ENCODE measurements at regions not wholly inside any gene's neighbourhood (a gene's known extent, or its start where the extent isn't known, plus 50 kb on each side); places are given as distances from the start of the nearest gene placed in this dataset.

GRCh38 chr9:134214386-134214765 lies 50.0 kb upstream of the RNU6ATAC start:
- no peak for DNase-seq

GRCh38 chr9:134214766-134215419 lies 50.5 kb upstream of the RNU6ATAC start:
- no peak for DNase-seq

GRCh38 chr9:134215420-134215698 lies 51.0 kb upstream of the RNU6ATAC start:
- DNase-seq = no peak

DNA sequence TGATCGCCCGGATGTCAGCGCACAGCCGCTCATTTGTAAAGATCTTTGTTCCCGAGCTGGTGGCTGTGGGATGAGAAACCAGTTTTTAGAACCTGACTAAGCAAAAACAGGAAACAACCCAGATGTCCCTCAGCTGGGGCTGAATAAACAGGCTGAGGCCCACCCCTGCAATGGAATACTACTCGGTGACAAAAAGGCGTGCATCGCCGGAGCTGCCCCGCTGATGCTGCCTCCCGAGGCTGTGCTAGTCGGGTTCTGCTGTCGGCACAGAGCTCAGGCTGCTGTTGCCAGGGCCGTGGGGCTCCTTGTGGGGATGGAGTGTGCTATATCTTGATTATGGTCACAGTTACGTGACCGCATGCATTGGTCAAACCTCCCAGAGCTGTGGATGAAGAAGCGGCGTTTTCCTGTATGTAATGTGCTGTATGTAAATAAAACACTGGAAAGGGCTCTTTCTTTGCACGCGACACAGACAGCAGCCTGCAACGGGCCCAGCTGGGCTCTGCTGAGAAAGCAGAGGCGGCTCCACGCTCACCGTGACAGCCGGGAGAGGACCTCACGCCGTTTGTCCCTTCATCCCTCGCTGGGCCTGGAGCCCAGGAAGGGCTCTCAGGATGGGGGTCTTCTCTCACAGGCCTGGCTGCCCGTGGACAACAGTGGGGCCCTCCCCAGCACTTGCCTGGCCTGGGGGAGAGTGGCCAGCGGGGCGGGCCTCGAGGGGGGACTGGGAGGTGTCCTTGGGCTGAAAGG lies 51.5 kb upstream of the RNU6ATAC start:
- peak in 1 of 2 donors; percentile 29 for DNase-seq

- DNase-seq = no peak
Measured at GRCh38 chr9:134216449-134216951, 52.1 kb upstream of the RNU6ATAC start.

- DNase-seq = no peak
Measured at GRCh38 chr9:134216961-134217360, 52.6 kb upstream of the RNU6ATAC start.

- peak; percentile 43 to 49 for DNase-seq
Measured at GRCh38 chr9:134217431-134218210, 53.3 kb upstream of the RNU6ATAC start.

- no peak for DNase-seq
Measured at GRCh38 chr9:134218230-134218629, 53.9 kb upstream of the RNU6ATAC start.

GRCh38 chr9:134219646-134220060 lies 55.3 kb upstream of the RNU6ATAC start:
- no peak for DNase-seq

DNA sequence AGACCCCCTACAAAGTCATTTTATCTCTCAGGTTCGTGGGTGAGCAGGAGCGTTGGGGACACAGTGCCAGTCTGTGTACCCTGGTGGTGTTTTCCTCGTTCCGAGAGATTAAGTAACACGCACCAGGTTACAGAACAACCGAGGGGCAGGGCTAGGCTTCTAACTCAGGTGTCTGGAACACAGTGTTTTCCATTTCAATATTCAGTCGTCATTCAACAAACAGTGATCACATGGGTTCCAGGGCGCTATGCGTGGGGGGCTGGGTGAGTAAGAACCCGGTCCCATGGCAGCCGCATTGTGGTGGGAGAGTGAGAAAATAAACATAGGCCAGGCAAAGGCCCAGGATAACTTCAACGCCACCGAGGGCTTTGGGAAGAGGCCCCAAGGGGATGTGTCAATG lies 55.9 kb upstream of the RNU6ATAC start:
- no peak for DNase-seq

GRCh38 chr9:134221273-134222017 lies 57.1 kb upstream of the RNU6ATAC start:
- DNase-seq = no peak

- no peak for DNase-seq
Measured at GRCh38 chr9:134222018-134222573, 57.7 kb upstream of the RNU6ATAC start.

DNA sequence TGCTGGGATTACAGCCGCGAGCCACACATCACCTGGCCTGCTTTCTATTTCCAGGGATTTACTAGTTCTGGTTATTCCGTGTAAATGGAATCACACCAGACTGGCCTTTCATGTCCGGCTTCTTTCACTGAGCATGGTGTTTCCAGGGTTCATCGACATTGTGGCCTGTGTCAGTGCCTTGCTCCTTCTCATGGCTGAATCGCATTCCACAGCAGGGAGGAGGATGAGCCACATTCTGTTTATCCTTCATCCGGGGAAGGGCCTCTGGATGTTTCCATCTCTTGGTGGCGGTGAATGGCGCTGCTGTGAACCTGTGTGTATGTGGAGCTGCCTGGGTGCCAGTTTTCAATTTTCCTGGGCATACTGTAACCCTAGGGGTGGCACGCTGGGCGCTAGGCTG lies 58.7 kb upstream of the RNU6ATAC start:
- no peak for DNase-seq

DNA sequence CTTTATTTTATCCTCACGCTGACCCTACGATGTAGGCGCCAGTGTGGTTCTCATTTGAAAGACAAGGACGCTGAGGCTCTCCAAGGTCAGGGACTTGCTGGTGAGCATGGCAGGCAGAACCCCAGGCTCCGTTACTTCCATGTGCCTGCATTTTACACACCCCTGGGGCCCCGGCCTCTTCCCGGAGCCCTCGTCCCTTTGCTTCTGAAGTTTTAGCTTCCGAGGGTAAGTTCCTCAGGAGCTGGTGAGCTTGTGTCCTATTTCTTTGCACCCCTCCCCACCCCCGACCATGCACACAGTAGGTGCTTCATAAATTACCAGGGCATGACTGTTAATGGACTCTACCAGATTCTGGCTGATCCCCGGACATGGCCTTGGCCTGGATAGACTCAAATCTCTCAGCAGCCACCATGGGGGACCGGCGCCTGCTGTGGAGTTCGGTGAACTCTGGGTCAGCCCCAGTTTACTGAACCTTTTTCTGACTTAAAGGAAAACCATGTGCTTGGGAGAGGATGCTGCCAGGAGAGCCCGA lies 59.3 kb upstream of the RNU6ATAC start:
- DNase-seq = no peak

GRCh38 chr9:134224127-134224526 lies 59.8 kb upstream of the RNU6ATAC start:
- no peak for DNase-seq

- no peak for DNase-seq
Measured at GRCh38 chr9:134224567-134225093, 60.3 kb upstream of the RNU6ATAC start.

DNA sequence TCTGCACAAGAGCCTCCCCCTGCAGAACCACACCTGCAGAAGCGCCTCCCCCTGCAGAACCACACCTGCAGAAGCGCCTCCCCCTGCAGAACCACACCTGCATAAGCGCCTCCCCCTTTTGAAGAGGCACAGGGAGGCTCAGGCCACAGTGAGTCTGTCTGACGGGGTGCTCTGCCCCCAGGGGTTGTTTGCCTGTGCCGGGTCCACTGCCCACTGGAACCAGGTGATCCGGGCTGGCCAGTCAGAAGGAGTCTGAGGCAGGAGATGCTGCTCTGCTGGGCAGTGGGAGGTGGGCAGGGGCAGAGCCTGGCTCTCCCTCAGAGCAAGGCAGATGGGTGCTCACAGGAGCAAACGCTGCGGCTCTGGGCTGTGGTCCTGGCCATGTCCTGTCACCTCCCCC lies 60.8 kb upstream of the RNU6ATAC start:
- DNase-seq = no peak

DNA sequence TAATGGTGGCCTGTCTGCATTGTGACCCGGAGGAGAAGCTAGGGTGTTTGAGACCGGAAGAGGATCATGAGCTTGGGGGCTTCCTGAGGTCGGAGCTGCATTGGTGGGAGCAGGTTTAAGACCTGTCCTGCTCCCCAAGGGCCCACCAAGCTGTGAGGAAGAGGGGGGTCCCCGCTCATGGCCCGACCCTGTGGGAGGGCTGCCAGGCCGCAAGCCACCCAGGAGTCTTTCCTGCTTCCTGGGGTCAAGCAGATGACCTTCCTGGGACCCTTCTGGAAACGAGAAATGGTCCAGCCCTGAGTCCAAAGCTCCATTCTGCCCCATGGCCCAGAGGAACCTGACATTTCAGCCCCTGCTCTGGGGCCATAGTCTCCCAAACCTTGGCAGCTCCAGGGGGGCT lies 61.5 kb upstream of the RNU6ATAC start:
- no peak for DNase-seq

DNA sequence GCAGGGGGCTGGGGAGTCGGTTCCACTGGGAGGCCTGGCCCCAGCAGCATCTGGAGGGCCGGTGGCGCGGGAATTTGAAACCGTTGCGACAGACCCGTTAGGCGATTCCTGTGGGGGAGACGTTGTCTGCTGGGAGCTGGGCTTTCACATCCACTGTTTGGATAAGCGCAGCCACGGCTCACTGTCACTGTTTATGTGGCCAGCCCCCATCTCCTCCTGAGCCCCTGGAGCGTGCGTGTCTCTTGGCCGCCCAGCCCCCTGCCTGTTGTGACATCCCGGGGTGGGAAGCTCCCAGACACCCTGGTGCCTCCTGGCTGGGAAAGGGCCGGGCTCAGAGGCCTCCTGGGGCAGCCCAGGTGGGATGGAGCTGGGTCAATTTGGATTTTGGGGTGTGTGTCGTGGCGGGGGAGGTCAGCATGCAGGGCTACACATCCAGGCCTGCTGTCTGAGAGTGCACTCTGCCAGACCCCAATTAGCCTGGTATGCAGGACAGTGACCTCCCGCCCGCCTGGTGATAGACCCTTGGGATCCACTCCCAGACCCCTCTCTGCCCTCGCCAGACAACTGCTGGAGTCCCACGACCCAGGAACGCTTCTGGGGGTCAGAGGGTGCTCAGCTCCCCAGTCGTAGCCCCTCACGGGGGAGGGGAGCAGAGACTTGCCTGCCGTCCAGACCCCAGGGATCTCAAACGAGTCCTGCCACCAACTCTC lies 62.0 kb upstream of the RNU6ATAC start:
- peak in 1 of 2 donors; percentile 48 for DNase-seq

DNA sequence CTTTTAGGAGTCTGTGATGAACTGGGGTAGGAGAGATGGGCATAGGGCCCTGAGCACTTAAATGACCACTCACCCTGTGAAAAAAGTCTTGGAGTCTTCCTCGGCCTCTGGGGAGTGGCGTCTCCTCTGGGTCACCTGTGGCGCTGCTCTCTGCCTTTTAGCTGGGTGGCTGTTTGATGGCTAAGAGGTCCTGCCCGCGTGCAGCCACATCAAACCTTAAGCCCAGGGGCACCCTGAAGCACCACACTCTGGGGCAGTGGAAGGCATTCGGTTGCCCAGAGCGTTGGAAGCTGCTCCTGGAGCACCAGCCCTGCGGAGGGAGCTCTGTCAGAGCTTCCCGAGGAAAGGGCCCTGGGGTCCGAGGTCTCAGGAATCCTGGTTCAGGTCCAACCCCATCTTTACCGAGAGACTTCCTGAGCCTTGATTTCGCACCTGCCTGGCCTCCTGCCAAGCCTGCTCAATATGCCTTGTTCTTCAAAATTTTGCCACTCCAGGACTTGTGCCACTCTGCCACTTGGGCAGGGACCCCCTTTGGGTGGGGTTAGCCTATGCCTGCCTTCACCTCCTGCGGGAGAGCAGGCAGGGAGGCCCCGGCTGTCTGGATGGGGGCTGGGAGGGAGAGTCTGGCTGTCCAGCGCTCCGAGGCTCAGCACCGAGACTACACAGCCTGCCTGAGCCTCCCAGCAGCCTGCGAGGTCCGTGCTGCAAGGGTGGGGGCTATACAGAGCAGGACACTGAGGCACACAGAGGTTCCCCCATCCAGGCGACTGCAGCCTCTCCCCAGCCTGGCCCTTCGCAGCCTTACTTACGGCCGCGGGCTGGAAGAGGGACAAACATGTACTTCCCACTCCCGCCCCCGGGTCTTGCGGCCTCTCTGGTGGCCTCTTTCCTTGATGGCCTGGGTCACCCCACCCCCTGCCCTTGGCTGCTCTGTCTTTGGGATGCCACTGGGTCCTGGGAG lies 63.4 kb upstream of the RNU6ATAC start:
- DNase-seq = peak; percentile 7 to 34
